Type B pancreatic cell (in vitro differentiated cells): ENCODE measurements at regions not wholly inside any gene's neighbourhood (a gene's known extent, or its start where the extent isn't known, plus 50 kb on each side); places are given as distances from the start of the nearest gene placed in this dataset.
A peak's percentile ranks its signal among the peaks of the same experiment; 100 is the strongest.

ENCODE experiments used
- DNase-seq: peaks from one replicate; pipeline ENCODE4 v3.0.0; 2021; ENCODE audit warnings: mixed read lengths; ENCODE audit not compliant: unreplicated experiment; ENCODE audit errors: extremely low spot score
- H3K27ac Mint-ChIP-seq: 2 replicates; pipeline ENCODE4 v1.8.0; 2021; ENCODE audit warnings: mild to moderate bottlenecking, mixed read lengths
- H3K27me3 Mint-ChIP-seq: 2 replicates; pipeline ENCODE4 v1.8.0; 2021; ENCODE audit warnings: mixed read lengths
- H3K36me3 Mint-ChIP-seq: 2 replicates; pipeline ENCODE4 v1.8.0; 2021; ENCODE audit warnings: mixed read lengths
- H3K4me1 Mint-ChIP-seq: one replicate; pipeline ENCODE4 v1.8.0; 2021; ENCODE audit warnings: mixed read lengths; ENCODE audit not compliant: unreplicated experiment
- H3K4me3 Mint-ChIP-seq: 2 replicates; pipeline ENCODE4 v1.8.0; 2021; ENCODE audit warnings: mild to moderate bottlenecking, mixed read lengths
- H3K9me3 Mint-ChIP-seq: 2 replicates; pipeline ENCODE4 v1.8.0; 2021; ENCODE audit warnings: mixed read lengths
- TF ChIP-seq, protein P1 (sequence below): fragments of 200-600 bp; sonication (generic); conservative IDR thresholded peaks from 2 replicates; pipeline ENCODE4 v1.5.0; 2021; ENCODE audit warnings: antibody characterized with exemption, mild to moderate bottlenecking

DNA sequence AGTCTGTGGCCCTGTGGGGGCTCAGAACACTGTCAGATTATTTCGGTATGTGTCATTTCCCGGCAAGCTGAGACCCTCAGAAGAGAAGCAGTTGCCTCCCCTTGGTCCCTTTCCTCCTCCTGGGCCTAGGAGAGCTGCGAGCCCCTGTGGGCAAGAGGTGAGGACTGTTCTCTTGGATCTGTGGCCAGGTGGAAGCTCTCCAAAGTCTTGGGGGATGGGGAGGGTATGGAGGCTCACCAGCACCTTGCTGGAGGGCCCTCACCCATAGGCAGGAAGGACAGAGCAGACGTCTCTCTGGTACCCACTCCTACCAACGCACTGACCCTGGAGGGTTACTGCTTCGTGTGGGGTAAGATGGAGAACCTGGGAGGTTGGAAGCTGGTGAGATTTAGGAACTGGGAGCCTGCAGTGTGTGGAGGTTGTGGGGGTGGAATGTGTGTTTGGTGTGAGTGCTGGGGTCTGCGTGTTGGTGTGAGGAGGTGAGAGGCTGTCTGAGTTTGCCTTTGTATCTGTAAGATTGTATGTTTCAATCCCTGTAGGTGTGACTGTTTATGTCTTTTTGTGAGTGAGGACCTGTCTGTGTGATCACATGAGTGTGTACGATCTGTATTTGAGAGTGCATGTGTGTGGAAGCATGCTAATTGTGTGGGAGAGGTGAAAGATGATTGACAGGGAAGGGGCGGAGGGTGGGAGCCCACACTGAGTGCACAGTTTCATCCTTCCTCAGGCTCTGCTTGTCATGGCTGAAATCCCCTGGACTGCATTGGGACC lies 52.4 kb upstream of the PSD2 start:
- no peak overlapping the region for H3K4me3 Mint-ChIP-seq
- peaks cover 24% of the 10 kb centered on the region for H3K27me3 Mint-ChIP-seq
- no peaks in the 10 kb centered on the region for H3K36me3 Mint-ChIP-seq
- peak overlapping the region; percentile 74 for H3K27ac Mint-ChIP-seq
- H3K4me1 Mint-ChIP-seq: peaks cover 64% of the 10 kb centered on the region
- no peak for DNase-seq
- H3K9me3 Mint-ChIP-seq: no peaks in the 10 kb centered on the region
- TF ChIP-seq, protein P1, sequence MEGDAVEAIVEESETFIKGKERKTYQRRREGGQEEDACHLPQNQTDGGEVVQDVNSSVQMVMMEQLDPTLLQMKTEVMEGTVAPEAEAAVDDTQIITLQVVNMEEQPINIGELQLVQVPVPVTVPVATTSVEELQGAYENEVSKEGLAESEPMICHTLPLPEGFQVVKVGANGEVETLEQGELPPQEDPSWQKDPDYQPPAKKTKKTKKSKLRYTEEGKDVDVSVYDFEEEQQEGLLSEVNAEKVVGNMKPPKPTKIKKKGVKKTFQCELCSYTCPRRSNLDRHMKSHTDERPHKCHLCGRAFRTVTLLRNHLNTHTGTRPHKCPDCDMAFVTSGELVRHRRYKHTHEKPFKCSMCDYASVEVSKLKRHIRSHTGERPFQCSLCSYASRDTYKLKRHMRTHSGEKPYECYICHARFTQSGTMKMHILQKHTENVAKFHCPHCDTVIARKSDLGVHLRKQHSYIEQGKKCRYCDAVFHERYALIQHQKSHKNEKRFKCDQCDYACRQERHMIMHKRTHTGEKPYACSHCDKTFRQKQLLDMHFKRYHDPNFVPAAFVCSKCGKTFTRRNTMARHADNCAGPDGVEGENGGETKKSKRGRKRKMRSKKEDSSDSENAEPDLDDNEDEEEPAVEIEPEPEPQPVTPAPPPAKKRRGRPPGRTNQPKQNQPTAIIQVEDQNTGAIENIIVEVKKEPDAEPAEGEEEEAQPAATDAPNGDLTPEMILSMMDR: no peak

DNA sequence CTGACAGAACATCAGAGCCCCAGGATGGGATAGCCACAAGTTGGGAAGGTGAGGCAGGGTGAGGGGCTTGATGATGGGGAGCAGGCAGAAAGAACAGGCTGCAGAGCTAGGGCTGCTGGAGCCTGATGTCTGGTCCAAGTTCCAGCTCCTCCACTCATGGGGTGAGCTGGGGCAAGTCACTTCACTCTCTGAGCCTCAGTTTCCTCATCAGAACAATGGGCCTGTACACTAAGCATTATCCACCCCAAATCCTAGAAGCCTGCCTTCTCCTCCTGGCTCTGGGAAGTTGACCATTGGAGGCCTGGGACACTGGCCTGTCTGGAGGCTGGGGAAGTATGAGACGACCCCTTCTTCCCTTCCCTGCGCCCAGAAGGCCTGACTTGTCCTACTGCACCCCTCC lies 51.8 kb upstream of the PSD2 start:
- peaks cover 66% of the 10 kb centered on the region for H3K4me1 Mint-ChIP-seq
- TF ChIP-seq, protein P1: no peak
- no peaks in the 10 kb centered on the region for H3K9me3 Mint-ChIP-seq
- H3K4me3 Mint-ChIP-seq: no peak overlapping the region
- no peak overlapping the region for H3K27ac Mint-ChIP-seq
- no peaks in the 10 kb centered on the region for H3K36me3 Mint-ChIP-seq
- no peak for DNase-seq
- peaks cover 30% of the 10 kb centered on the region for H3K27me3 Mint-ChIP-seq

DNA sequence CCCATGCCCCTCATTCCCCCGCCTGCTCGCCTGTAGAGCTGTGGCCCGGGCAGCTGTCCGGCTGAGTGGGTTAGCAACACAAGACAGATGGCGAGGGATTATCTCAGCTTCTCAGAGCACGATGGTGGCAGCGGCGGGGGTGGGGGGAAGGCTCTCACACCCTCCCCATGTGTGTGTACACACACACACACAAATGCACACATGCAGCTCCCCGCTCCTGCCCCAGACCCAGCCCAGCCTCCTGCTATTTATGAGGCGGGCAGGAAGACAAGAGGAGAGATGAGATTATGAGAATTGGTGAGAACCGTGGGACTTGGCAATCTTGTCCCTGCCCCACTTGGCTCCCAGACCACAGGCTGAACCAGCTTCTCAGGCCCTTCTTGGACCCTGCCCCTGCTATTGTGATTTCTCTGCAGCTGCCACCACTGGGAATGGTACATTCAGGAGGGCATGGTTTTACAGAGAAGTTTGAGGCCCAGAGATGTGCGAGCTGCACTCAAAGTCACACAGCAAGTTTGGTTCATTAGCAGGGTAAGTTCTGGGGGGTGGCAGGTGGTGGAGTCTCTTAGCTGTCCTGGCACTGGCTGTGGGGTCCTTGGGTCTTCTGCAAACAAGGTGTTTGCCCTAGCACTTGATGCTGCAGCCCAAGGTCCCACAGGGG lies 51.0 kb upstream of the PSD2 start:
- H3K4me3 Mint-ChIP-seq: peak overlapping the region; percentile 21
- H3K27me3 Mint-ChIP-seq: peaks cover 38% of the 10 kb centered on the region
- no peak overlapping the region for H3K27ac Mint-ChIP-seq
- DNase-seq: no peak
- H3K36me3 Mint-ChIP-seq: no peaks in the 10 kb centered on the region
- peaks cover 68% of the 10 kb centered on the region for H3K4me1 Mint-ChIP-seq
- TF ChIP-seq, protein P1: no peak
- no peaks in the 10 kb centered on the region for H3K9me3 Mint-ChIP-seq

DNA sequence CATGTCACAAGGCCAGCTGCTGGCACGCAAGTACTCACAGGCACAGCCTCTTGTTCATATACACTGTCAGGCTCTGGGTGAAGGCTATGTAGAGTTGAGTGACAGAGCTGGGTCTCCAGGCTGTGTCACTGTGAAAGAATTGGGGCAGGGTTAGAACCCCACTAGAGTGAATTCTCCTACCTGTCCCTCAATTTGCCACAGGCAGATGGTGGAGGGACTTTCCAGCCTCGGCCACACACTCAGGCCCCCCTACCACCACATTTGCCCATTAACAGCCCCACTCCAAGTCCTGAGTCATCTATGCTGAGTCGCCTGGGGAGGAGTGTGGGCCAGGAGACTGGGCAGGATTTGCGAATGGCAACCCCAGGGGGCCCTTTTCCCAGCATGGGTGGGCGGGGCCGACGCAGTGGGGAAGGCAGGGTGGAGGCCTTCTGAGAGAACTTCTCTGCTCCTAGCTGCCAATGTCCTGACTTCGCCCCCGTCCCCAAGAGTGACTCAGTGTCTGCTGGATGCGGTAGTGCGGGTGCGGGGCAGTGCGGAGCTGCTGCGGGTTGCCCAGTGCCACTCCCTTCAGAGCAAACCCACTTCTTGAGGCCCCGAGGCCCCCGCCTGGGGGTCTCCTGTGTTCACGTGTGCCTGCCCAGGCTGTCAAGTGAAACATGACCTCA lies 50.3 kb upstream of the PSD2 start:
- Mint-ChIP-seq H3K9me3 (no peaks in the 10 kb centered on the region), H3K4me1 (peaks cover 67% of the 10 kb centered on the region), H3K27ac (no peak overlapping the region), H3K27me3 (peaks cover 41% of the 10 kb centered on the region), H3K4me3 (no peak overlapping the region), H3K36me3 (no peaks in the 10 kb centered on the region)
- DNase-seq: no peak
- TF ChIP-seq, protein P1: no peak

DNA sequence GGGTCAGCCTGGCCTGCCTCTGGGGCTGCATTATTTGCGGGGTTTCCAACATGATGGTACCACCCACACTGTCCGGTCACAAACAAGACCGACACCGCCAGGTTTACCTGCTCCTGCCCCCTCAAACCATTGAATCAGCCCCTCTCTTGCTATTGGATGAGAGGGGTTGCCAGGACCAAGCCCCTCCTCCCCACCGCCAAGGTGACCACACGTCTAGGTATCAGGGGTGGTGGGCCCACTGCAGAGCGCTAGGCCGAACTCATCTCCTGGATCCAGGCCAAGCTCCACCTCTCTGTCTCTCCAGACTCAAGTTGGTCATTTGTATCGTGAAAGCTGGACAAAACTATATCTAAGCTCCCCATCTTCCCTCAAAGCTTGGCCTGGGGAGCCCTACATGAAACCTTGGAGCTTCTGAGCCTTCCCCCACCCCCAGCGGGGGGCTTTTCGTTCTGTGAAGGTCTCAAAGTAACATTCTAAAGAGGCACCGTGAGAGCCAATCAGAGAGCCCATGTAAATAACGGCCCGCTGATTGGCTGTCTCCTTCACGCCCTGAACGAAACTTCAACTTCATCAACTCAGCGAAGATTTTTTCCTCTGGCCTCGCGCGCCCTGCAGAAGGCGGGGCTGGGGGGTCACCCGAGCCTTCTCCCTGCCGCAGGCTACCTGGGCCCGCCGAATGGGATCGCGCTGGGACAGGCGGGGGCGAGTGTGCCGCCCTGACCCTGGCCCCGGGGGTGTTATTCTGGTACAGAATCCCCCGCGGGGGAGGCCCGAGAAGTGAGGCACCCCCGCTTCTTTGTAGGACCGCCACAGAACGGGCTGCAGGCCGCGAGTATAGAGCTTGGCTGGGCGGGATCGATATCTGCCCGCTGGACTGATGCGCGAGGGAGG lies 49.6 kb upstream of the PSD2 start:
- H3K27me3 Mint-ChIP-seq: peaks cover 43% of the 10 kb centered on the region
- no peaks in the 10 kb centered on the region for H3K9me3 Mint-ChIP-seq
- H3K27ac Mint-ChIP-seq: peak overlapping the region; percentile 83
- DNase-seq: peak; percentile 81
- TF ChIP-seq, protein P1: no peak
- H3K4me3 Mint-ChIP-seq: peak overlapping the region; percentile 90
- no peaks in the 10 kb centered on the region for H3K36me3 Mint-ChIP-seq
- H3K4me1 Mint-ChIP-seq: peaks cover 70% of the 10 kb centered on the region
